Lung (tissue), 11 donors: ENCODE measurements at regions not wholly inside any gene's neighbourhood (a gene's known extent, or its start where the extent isn't known, plus 50 kb on each side); places are given as distances from the start of the nearest gene placed in this dataset.

Source experiments
- ATAC-seq: fragments of 200-7000 bp; cut with Tn5 transposase; one replicate; pipeline ENCODE4 v1.9.1; 2020; ENCODE audit warnings: moderate number of reproducible peaks; ENCODE audit not compliant: insufficient read depth, low FRiP score
- DNase-seq, 3 donors: peaks; one replicate each; pipeline ENCODE4 v3.0.0-alpha.2; 2013 to 2017
- H3K27ac ChIP-seq, 2 donors: one replicate each; pipeline ENCODE4 v1.5.1; 2013; ENCODE audit warnings: mild to moderate bottlenecking in 2 of 2, moderate library complexity in 2 of 2, control low read depth in 1 of 2, inconsistent platforms in 1 of 2, low read depth in 1 of 2, low read length in 1 of 2
- H3K27me3 ChIP-seq, 3 donors: one replicate each; pipeline ENCODE4 v1.5.1; 2013; ENCODE audit warnings: low read length in 2 of 3; ENCODE audit not compliant: control insufficient read depth in 3 of 3, insufficient read depth in 3 of 3
- H3K36me3 ChIP-seq, 4 donors: one replicate each; pipeline ENCODE4 v1.5.1; 2013; ENCODE audit warnings: low read length in 4 of 4, mild to moderate bottlenecking in 1 of 4, moderate library complexity in 1 of 4; ENCODE audit not compliant: control insufficient read depth in 4 of 4, insufficient read depth in 4 of 4
- H3K4me1 ChIP-seq, 5 donors: one replicate each; pipeline ENCODE4 v1.5.1; 2013; ENCODE audit warnings: low read length in 5 of 5, mild to moderate bottlenecking in 2 of 5, moderate library complexity in 1 of 5; ENCODE audit not compliant: control insufficient read depth in 5 of 5, insufficient read depth in 5 of 5
- H3K4me3 ChIP-seq: one replicate; pipeline ENCODE4 v1.5.1; 2013; ENCODE audit warnings: mild to moderate bottlenecking, control low read depth, moderate library complexity
- H3K9ac ChIP-seq, 2 donors: one replicate each; pipeline ENCODE4 v1.5.1; 2013; ENCODE audit warnings: low read length in 2 of 2, control low read depth in 1 of 2; ENCODE audit not compliant: insufficient read depth in 1 of 2
- H3K9me3 ChIP-seq, 4 donors: one replicate each; pipeline ENCODE4 v1.5.1; 2013; ENCODE audit warnings: low read length in 3 of 4, mild to moderate bottlenecking in 1 of 4, moderate library complexity in 1 of 4; ENCODE audit not compliant: control insufficient read depth in 4 of 4, insufficient read depth in 3 of 4
- CTCF ChIP-seq: IDR thresholded peaks from 2 replicates; pipeline ENCODE4 v1.5.1; 2012; ENCODE audit warnings: mild to moderate bottlenecking; ENCODE audit errors: control extremely low read depth, extremely low read depth
- WGBS, 2 donors: extraction: QIAGEN DNeasy Blood & Tissue Kit; methylation state at CpG; one replicate each; pipeline ENCODE4 v1.1.7; 2013; 5-methylcytosine and 5-hydroxymethylcytosine counted together
- donor health status: control.
- donor health status: control.
- donor health status: Bipolar disorder and iron deficiency.
- donor health status: healthy.
- donor health status: DM: yes; HTN: yes; CAD: no.

- no peak for ATAC-seq
- H3K9ac ChIP-seq = no peak overlapping the region
- H3K36me3 ChIP-seq = no peaks in the 10 kb centered on the region
- no peak overlapping the region for H3K4me3 ChIP-seq
- DNase-seq = no peak
- H3K27me3 ChIP-seq = peaks cover 0 to 2% (median 0%) of the 10 kb centered on the region in 3 donors
- peaks cover 0 to 12% (median 2%) of the 10 kb centered on the region in 4 donors for H3K9me3 ChIP-seq
- no peak for TF ChIP-seq CTCF
- no peak overlapping the region for H3K27ac ChIP-seq
- no peaks in the 10 kb centered on the region for H3K4me1 ChIP-seq
- 67 to 78% methylated on average over 10 of the region's 10 CpGs for WGBS, 2 donors
Measured at GRCh38 chr7:155154586-155154985, 84.5 kb downstream of the HTR5A start.

- Histone ChIP-seq H3K9me3 (no peaks in the 10 kb centered on the region), H3K9ac (no peak overlapping the region), H3K4me3 (no peak overlapping the region), H3K4me1 (no peaks in the 10 kb centered on the region), H3K27ac (no peak overlapping the region), H3K36me3 (no peaks in the 10 kb centered on the region), H3K27me3 (no peaks in the 10 kb centered on the region)
- no peak for ATAC-seq
- DNase-seq = no peak
- TF ChIP-seq CTCF = no peak
- WGBS, 2 donors = 68% methylated on average over 5 of the region's 5 CpGs
Measured at GRCh38 chr7:155161690-155162089, 91.6 kb downstream of the HTR5A start.

- H3K9me3 ChIP-seq = no peaks in the 10 kb centered on the region
- no peak overlapping the region for H3K9ac ChIP-seq
- H3K36me3 ChIP-seq = no peaks in the 10 kb centered on the region
- no peaks in the 10 kb centered on the region for H3K27me3 ChIP-seq
- H3K4me3 ChIP-seq = no peak overlapping the region
- H3K4me1 ChIP-seq = no peaks in the 10 kb centered on the region
- ATAC-seq = no peak
- H3K27ac ChIP-seq = no peak overlapping the region
- no peak for TF ChIP-seq CTCF
- no peak for DNase-seq
Measured at GRCh38 chr7:155162422-155162821, 92.3 kb downstream of the HTR5A start.

- WGBS, 2 donors = 83 to 87% methylated on average over 7 of the region's 7 CpGs
- H3K27me3 ChIP-seq = no peaks in the 10 kb centered on the region
- no peaks in the 10 kb centered on the region for H3K9me3 ChIP-seq
- no peaks in the 10 kb centered on the region for H3K36me3 ChIP-seq
- ATAC-seq = no peak
- no peak for DNase-seq
- H3K9ac ChIP-seq = no peak overlapping the region
- H3K27ac ChIP-seq = no peak overlapping the region
- no peaks in the 10 kb centered on the region for H3K4me1 ChIP-seq
- no peak for TF ChIP-seq CTCF
- no peak overlapping the region for H3K4me3 ChIP-seq
Measured at GRCh38 chr7:155163696-155164095, 93.6 kb downstream of the HTR5A start.
